Gastroesophageal sphincter (tissue), 4 donors: ENCODE measurements at regions not wholly inside any gene's neighbourhood (a gene's known extent, or its start where the extent isn't known, plus 50 kb on each side); places are given as distances from the start of the nearest gene placed in this dataset.

ENCODE experiments used
- ATAC-seq: fragments of 150-250 bp; one replicate; pipeline ENCODE4 v1.9.1; 2016; ENCODE audit warnings: mild to moderate bottlenecking, moderate library complexity
- H3K27ac ChIP-seq, 4 donors: fragments of 200-600 bp; sonication (generic) in 3 of 4; 1 replicate in 3 of 4; 2 replicates in 1 of 4; pipeline ENCODE4 v1.5.1; 2016 to 2019
- H3K27me3 ChIP-seq: fragments of 200-600 bp; sonication (generic); one replicate; pipeline ENCODE4 v1.5.1; 2019
- H3K36me3 ChIP-seq, 2 donors: fragments of 200-600 bp; sonication (generic); one replicate each; pipeline ENCODE4 v1.5.1; 2019; ENCODE audit warnings: control low read depth in 1 of 2
- H3K4me1 ChIP-seq, 3 donors: fragments of 200-600 bp; sonication (generic); 1 replicate in 2 of 3; 2 replicates in 1 of 3; pipeline ENCODE4 v1.5.1; 2016 to 2019; ENCODE audit warnings: control low read depth in 2 of 3
- H3K4me3 ChIP-seq, 2 donors: fragments of 200-600 bp; sonication (generic); one replicate each; pipeline ENCODE4 v1.5.1; 2019; ENCODE audit warnings: mild to moderate bottlenecking in 1 of 2, moderate library complexity in 1 of 2
- H3K9me3 ChIP-seq, 3 donors: fragments of 200-600 bp; sonication (generic); one replicate each; pipeline ENCODE4 v1.5.1; 2017 to 2019; ENCODE audit warnings: control low read depth in 2 of 3
- EP300 ChIP-seq: sonication (generic); formaldehyde crosslinking; IDR thresholded peaks from one replicate; pipeline ENCODE4 v1.6.1; 2017; ENCODE audit warnings: antibody characterized with exemption, mild to moderate bottlenecking
- POLR2A ChIP-seq, 2 donors: fragments of 450-650 bp; IDR thresholded peaks; one replicate each; pipeline ENCODE4 v1.6.1; 2017; ENCODE audit warnings: antibody characterized with exemption in 2 of 2, mild to moderate bottlenecking in 2 of 2, moderate library complexity in 1 of 2
- POLR2AphosphoS5 ChIP-seq: sonication (generic); formaldehyde crosslinking; IDR thresholded peaks from one replicate; pipeline ENCODE4 v1.6.1; 2017; ENCODE audit warnings: antibody characterized with exemption
- WGBS, 2 donors: methylation state at CpG; one replicate each; pipeline ENCODE4 v1.1.5; 2018; ENCODE audit warnings: low coverage in 1 of 2; 5-methylcytosine and 5-hydroxymethylcytosine counted together
- small RNA-seq, 4 donors: library from RNA; depleted of rRNA; stranded (forward); fragments of <200 nt; gene quantifications; one replicate each; pipeline ENCODE3, GENCODE V24; 2016
- TF ChIP-seq, protein P1 (sequence below), 4 experiments: fragments of 200-600 bp in 2 of 4; fragments of 450-650 bp in 2 of 4; sonication (generic) in 1 of 4; IDR thresholded peaks; one replicate each; pipeline ENCODE4 v1.5.1; 2017 to 2019; ENCODE audit warnings: antibody characterized with exemption in 4 of 4, mild to moderate bottlenecking in 2 of 4, moderate library complexity in 2 of 4

DNA sequence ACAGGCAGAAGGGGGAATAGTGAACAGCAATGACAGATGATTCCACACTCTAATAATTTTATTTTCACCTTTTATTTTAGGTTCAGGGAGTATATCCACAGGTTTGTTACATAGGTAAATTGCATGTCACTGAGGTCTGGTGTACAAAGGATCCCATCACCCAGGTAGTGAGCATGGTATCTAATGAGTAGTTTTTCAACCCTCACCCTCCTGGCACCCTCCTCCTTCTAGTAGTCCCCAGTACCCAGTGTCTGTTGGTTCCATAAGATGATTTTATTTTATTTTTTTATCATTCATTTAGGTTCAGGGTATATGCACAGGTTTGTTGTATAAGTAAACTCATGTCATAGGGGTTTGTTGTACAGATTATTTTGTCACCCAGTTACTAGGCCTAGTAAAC lies 58.6 kb upstream of the UGT8 start:
- Histone ChIP-seq H3K9me3 (no peaks in the 10 kb centered on the region), H3K27me3 (no peaks in the 10 kb centered on the region), H3K27ac (no peak overlapping the region), H3K4me3 (no peak overlapping the region), H3K4me1 (no peaks in the 10 kb centered on the region), H3K36me3 (no peaks in the 10 kb centered on the region)
- TF ChIP-seq, protein P1, sequence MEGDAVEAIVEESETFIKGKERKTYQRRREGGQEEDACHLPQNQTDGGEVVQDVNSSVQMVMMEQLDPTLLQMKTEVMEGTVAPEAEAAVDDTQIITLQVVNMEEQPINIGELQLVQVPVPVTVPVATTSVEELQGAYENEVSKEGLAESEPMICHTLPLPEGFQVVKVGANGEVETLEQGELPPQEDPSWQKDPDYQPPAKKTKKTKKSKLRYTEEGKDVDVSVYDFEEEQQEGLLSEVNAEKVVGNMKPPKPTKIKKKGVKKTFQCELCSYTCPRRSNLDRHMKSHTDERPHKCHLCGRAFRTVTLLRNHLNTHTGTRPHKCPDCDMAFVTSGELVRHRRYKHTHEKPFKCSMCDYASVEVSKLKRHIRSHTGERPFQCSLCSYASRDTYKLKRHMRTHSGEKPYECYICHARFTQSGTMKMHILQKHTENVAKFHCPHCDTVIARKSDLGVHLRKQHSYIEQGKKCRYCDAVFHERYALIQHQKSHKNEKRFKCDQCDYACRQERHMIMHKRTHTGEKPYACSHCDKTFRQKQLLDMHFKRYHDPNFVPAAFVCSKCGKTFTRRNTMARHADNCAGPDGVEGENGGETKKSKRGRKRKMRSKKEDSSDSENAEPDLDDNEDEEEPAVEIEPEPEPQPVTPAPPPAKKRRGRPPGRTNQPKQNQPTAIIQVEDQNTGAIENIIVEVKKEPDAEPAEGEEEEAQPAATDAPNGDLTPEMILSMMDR (IDR thresholded peaks at IDR 0.05): no peak
- TF ChIP-seq POLR2AphosphoS5 (no peak), POLR2A (IDR thresholded peaks at IDR 0.05) (no peak), EP300 (no peak)
- ATAC-seq: no peak

DNA sequence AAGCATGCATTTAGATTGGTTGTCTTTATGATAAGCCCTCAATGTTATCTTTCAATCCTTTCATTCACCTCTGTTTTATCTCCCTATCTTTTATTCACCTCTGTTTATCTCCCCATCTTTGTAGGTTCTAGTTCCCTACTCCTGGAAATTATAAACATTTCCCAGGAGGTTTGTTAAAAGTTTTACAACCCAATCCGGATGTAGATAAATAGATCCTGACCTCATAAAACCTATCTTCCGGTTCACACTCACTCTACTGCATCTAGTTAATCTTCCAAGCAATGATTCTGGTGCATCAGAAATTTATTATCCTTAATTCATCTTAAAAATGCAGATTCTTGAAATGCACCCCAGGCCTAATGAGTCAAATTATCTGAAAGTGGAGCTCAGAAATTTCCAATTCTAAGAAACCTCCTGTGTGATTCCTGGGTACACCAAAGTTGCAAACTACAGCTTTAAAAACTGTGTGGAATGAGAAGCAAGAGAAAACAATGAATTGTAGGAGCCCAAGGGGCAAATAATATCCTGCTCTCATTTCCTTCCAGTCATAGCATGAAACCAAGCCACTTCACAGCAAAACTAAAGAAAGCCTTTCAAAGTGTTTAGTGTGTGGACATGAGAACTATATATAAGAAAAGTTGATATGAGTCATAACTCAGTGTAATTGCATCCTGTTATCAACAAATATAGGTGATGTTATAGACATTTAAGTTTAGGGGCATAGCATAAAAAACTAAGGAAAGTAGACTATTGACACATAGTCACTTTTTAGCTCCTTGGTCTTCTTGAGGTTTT lies 51.1 kb upstream of the UGT8 start:
- ATAC-seq: no peak
- no peak for TF ChIP-seq EP300
- TF ChIP-seq, protein P1 (IDR thresholded peaks at IDR 0.05): no peak
- TF ChIP-seq POLR2AphosphoS5: no peak
- no peak for TF ChIP-seq POLR2A (IDR thresholded peaks at IDR 0.05)
- Histone ChIP-seq H3K36me3 (no peaks in the 10 kb centered on the region), H3K4me3 (no peak overlapping the region), H3K4me1 (no peaks in the 10 kb centered on the region), H3K9me3 (no peaks in the 10 kb centered on the region), H3K27me3 (no peaks in the 10 kb centered on the region), H3K27ac (no peak overlapping the region)
- 65 to 73% methylated on average over 2 of the region's 2 CpGs for WGBS, 2 donors

Small RNAs in the stretch of these regions (small RNA-seq; reads per million reads assigned to genes)
- 0 reads per million in 4 donors for gene AC093815.1
